Muscle layer of colon (tissue), 2 donors: ENCODE measurements at regions not wholly inside any gene's neighbourhood (a gene's known extent, or its start where the extent isn't known, plus 50 kb on each side); places are given as distances from the start of the nearest gene placed in this dataset.
"Not testable (repeated sequence)": the region's sequence is repeated elsewhere in the genome, so short reads cannot be mapped to it uniquely, and the experiment has no call there.

ENCODE experiments used
- H3K27ac ChIP-seq: one replicate; pipeline ENCODE4 v1.7.0; 2013; ENCODE audit warnings: low read depth, mild to moderate bottlenecking, low read length, moderate library complexity
- H3K27me3 ChIP-seq, 2 donors: one replicate each; pipeline ENCODE4 v1.7.0; 2013; ENCODE audit warnings: low read length in 2 of 2, mild to moderate bottlenecking in 2 of 2; ENCODE audit not compliant: insufficient read depth in 2 of 2, control insufficient read depth in 1 of 2
- H3K36me3 ChIP-seq: one replicate; pipeline ENCODE4 v1.7.0; 2013; ENCODE audit warnings: mild to moderate bottlenecking, low read length; ENCODE audit not compliant: insufficient read depth
- H3K4me1 ChIP-seq: one replicate; pipeline ENCODE4 v1.7.0; 2013; ENCODE audit warnings: mild to moderate bottlenecking, low read length; ENCODE audit not compliant: insufficient read depth
- H3K4me3 ChIP-seq, 2 donors: one replicate each; pipeline ENCODE4 v1.7.0; 2013; ENCODE audit warnings: low read length in 2 of 2, low read depth in 1 of 2, mild to moderate bottlenecking in 1 of 2, moderate library complexity in 1 of 2
- H3K9ac ChIP-seq: one replicate; pipeline ENCODE4 v1.7.0; 2013; ENCODE audit warnings: low read length
- H3K9me3 ChIP-seq: one replicate; pipeline ENCODE4 v1.7.0; 2013; ENCODE audit warnings: mild to moderate bottlenecking, low read length
- donor health status: abdominal sarcoma.
- donor health status: Adenocarcinoma of cecum.

GRCh38 chr7:106342049-106342448 is 57.3 kb upstream of the NAMPT start:
- H3K36me3 ChIP-seq, H3K4me3 ChIP-seq, H3K27ac ChIP-seq, H3K27me3 ChIP-seq, H3K9me3 ChIP-seq, H3K4me1 ChIP-seq, H3K9ac ChIP-seq: not testable (repeated sequence)

DNA sequence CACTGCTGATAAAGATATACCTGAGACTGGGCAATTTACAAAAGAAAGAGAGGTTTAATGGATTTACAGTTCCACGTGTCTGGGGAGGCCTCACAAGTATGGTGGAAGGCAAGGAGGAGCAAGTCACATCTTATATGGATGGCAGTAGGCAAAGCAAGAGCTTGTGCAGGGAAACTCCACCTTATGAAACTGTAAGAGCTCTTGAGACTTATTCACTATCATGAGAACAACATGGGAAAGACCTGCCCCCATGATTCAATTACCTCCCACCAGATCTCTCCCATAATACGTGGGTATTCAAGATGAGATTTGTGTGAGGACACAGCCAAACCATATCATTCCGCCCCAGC is 55.4 kb upstream of the NAMPT start:
- not testable (repeated sequence) for H3K9me3 ChIP-seq, H3K9ac ChIP-seq, H3K27ac ChIP-seq, H3K27me3 ChIP-seq, H3K36me3 ChIP-seq, H3K4me1 ChIP-seq, H3K4me3 ChIP-seq

- no peak overlapping the region for H3K9ac ChIP-seq
- no peaks in the 10 kb centered on the region for H3K9me3 ChIP-seq
- no peaks in the 10 kb centered on the region for H3K27me3 ChIP-seq
- H3K4me1 ChIP-seq, result peaks cover 3% of the 10 kb centered on the region
- H3K4me3 ChIP-seq, result no peak overlapping the region
- no peaks in the 10 kb centered on the region for H3K36me3 ChIP-seq
- H3K27ac ChIP-seq, result no peak overlapping the region
These were observed 54.9 kb upstream of the NAMPT start for GRCh38 chr7:106339513-106340246.

- H3K4me1 ChIP-seq, result peaks cover 3% of the 10 kb centered on the region
- no peak overlapping the region for H3K9ac ChIP-seq
- no peaks in the 10 kb centered on the region for H3K27me3 ChIP-seq
- no peak overlapping the region for H3K4me3 ChIP-seq
- H3K9me3 ChIP-seq, result no peaks in the 10 kb centered on the region
- H3K36me3 ChIP-seq, result no peaks in the 10 kb centered on the region
- H3K27ac ChIP-seq, result no peak overlapping the region
These were observed 53.0 kb upstream of the NAMPT start for GRCh38 chr7:106337754-106338153.

GRCh38 chr7:106335814-106336213 is 51.0 kb upstream of the NAMPT start:
- H3K4me3 ChIP-seq, result peak overlapping the region in 1 of 2 donors; percentile 9
- H3K36me3 ChIP-seq, result no peaks in the 10 kb centered on the region
- no peak overlapping the region for H3K27ac ChIP-seq
- peaks cover 3% of the 10 kb centered on the region for H3K4me1 ChIP-seq
- no peaks in the 10 kb centered on the region for H3K9me3 ChIP-seq
- no peaks in the 10 kb centered on the region for H3K27me3 ChIP-seq
- H3K9ac ChIP-seq, result no peak overlapping the region
